Pons (tissue), 1 donor: ENCODE measurements at regions not wholly inside any gene's neighbourhood (a gene's known extent, or its start where the extent isn't known, plus 50 kb on each side); places are given as distances from the start of the nearest gene placed in this dataset.

Experiments used
- DNase-seq: peaks from one replicate; pipeline ENCODE4 v3.0.0-alpha.2; 2016; ENCODE audit warnings: low spot score

- DNase-seq, result no peak
Measured at GRCh38 chr4:153076861-153077260, 127.4 kb upstream of the TRIM2 start.

GRCh38 chr4:153079857-153080391 lies 124.3 kb upstream of the TRIM2 start:
- no peak for DNase-seq

- DNase-seq, result no peak
Measured at GRCh38 chr4:153081006-153081580, 123.2 kb upstream of the TRIM2 start.

GRCh38 chr4:153081693-153082092 lies 122.5 kb upstream of the TRIM2 start:
- DNase-seq, result no peak

- DNase-seq, result peak; percentile 2
Measured at GRCh38 chr4:153082322-153083301, 121.6 kb upstream of the TRIM2 start.

GRCh38 chr4:153083447-153083947 lies 120.7 kb upstream of the TRIM2 start:
- peak; percentile 97 for DNase-seq

GRCh38 chr4:153084224-153084979 lies 119.8 kb upstream of the TRIM2 start:
- DNase-seq, result no peak

- peak; percentile 80 for DNase-seq
Measured at GRCh38 chr4:153084980-153085630, 119.1 kb upstream of the TRIM2 start.

GRCh38 chr4:153087671-153088194 lies 116.5 kb upstream of the TRIM2 start:
- DNase-seq, result peak; percentile 95

- DNase-seq, result peak; percentile 84
Measured at GRCh38 chr4:153089742-153090141, 114.5 kb upstream of the TRIM2 start.

- no peak for DNase-seq
Measured at GRCh38 chr4:153090181-153090580, 114.1 kb upstream of the TRIM2 start.

- no peak for DNase-seq
Measured at GRCh38 chr4:153090670-153091385, 113.4 kb upstream of the TRIM2 start.

- no peak for DNase-seq
Measured at GRCh38 chr4:153093396-153093795, 110.8 kb upstream of the TRIM2 start.

- DNase-seq, result no peak
Measured at GRCh38 chr4:153093802-153094201, 110.4 kb upstream of the TRIM2 start.

- peak; percentile 3 for DNase-seq
Measured at GRCh38 chr4:153094435-153094834, 109.8 kb upstream of the TRIM2 start.

GRCh38 chr4:153095448-153096204 lies 108.6 kb upstream of the TRIM2 start:
- no peak for DNase-seq

GRCh38 chr4:153096344-153096743 lies 107.9 kb upstream of the TRIM2 start:
- DNase-seq, result no peak

- DNase-seq, result no peak
Measured at GRCh38 chr4:153098427-153098826, 105.8 kb upstream of the TRIM2 start.

- DNase-seq, result no peak
Measured at GRCh38 chr4:153099391-153100140, 104.7 kb upstream of the TRIM2 start.
